ENCODE measurements at regions not wholly inside any gene's neighbourhood (a gene's known extent, or its start where the extent isn't known, plus 50 kb on each side); places are given as distances from the start of the nearest gene placed in this dataset.

GRCh38 chr18:60543646-60544045, 171.1 kb upstream of the MC4R start:
- Histone ChIP-seq H3K4me1 (ENCODE audit: insufficient read depth, poor library complexity, severe bottlenecking) (no peaks in the 10 kb centered on the region), H3K27me3 (ENCODE audit: insufficient read depth, poor library complexity, severe bottlenecking) (no peaks in the 10 kb centered on the region), H3K9me3 (ENCODE audit: severe bottlenecking) (no peaks in the 10 kb centered on the region), H3K36me3 (ENCODE audit: low read depth) (no peaks in the 10 kb centered on the region), H3K4me3 (ENCODE audit: severe bottlenecking) (no peak overlapping the region), H3K27ac (ENCODE audit: poor library complexity, severe bottlenecking) (no peak overlapping the region)
- TF ChIP-seq CTCF (IDR thresholded peaks at IDR 0.05; ENCODE audit: poor library complexity, severe bottlenecking), result no peak
- ATAC-seq (ENCODE audit: low read depth), result no peak
- DNase-seq (ENCODE audit: low spot score), result no peak

DNA sequence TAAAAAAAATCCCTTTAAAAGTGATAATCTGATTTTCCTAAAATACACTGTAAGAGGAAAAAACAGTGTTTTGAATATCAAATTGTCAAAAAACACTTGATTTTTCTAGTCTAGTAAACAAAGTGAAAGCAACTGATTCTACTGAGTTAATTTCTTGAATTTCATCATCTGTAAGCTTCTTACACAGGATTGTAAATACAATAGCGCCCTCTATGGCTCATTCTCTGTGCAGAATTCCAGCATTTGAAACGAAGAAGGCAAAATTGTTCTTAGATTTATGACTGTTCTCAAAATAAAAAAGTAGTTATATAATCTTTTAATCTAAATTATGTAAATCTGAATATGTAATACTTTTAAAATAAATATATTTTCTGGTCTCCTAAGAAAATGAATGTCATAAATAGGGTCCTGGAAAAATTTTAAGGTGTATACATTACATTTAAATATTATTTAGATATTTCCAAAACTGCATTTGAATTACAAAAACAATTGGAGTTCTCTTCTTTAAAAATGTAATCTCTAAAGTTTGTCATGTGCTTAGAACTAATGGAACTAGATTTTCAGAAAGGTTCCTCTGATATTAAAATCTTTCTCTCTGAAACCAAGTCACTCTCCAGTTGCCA, 176.9 kb upstream of the MC4R start:
- Histone ChIP-seq H3K9me3 (ENCODE audit: severe bottlenecking) (no peaks in the 10 kb centered on the region), H3K4me1 (ENCODE audit: insufficient read depth, poor library complexity, severe bottlenecking) (no peaks in the 10 kb centered on the region), H3K27ac (ENCODE audit: poor library complexity, severe bottlenecking) (no peak overlapping the region), H3K27me3 (ENCODE audit: insufficient read depth, poor library complexity, severe bottlenecking) (no peaks in the 10 kb centered on the region), H3K4me3 (ENCODE audit: severe bottlenecking) (no peak overlapping the region), H3K36me3 (ENCODE audit: low read depth) (no peaks in the 10 kb centered on the region)
- DNase-seq (ENCODE audit: low spot score) (no peak), ATAC-seq (ENCODE audit: low read depth) (no peak)
- TF ChIP-seq CTCF (IDR thresholded peaks at IDR 0.05; ENCODE audit: poor library complexity, severe bottlenecking), result peak; percentile 88

- DNase-seq (ENCODE audit: low spot score), result no peak
- Histone ChIP-seq H3K27ac (ENCODE audit: poor library complexity, severe bottlenecking) (no peak overlapping the region), H3K4me1 (ENCODE audit: insufficient read depth, poor library complexity, severe bottlenecking) (no peaks in the 10 kb centered on the region), H3K36me3 (ENCODE audit: low read depth) (no peaks in the 10 kb centered on the region), H3K9me3 (ENCODE audit: severe bottlenecking) (no peaks in the 10 kb centered on the region), H3K4me3 (ENCODE audit: severe bottlenecking) (no peak overlapping the region), H3K27me3 (ENCODE audit: insufficient read depth, poor library complexity, severe bottlenecking) (no peaks in the 10 kb centered on the region)
- no peak for ATAC-seq (ENCODE audit: low read depth)
- no peak for TF ChIP-seq CTCF (IDR thresholded peaks at IDR 0.05; ENCODE audit: poor library complexity, severe bottlenecking)
Measured at GRCh38 chr18:60552948-60553347, 180.4 kb upstream of the MC4R start.

GRCh38 chr18:60554967-60555366, 182.4 kb upstream of the MC4R start:
- H3K4me1 ChIP-seq (ENCODE audit: insufficient read depth, poor library complexity, severe bottlenecking), result no peaks in the 10 kb centered on the region
- H3K9me3 ChIP-seq (ENCODE audit: severe bottlenecking), result no peaks in the 10 kb centered on the region
- ATAC-seq (ENCODE audit: low read depth) (no peak), DNase-seq (ENCODE audit: low spot score) (no peak)
- no peak overlapping the region for H3K4me3 ChIP-seq (ENCODE audit: severe bottlenecking)
- no peaks in the 10 kb centered on the region for H3K27me3 ChIP-seq (ENCODE audit: insufficient read depth, poor library complexity, severe bottlenecking)
- H3K27ac ChIP-seq (ENCODE audit: poor library complexity, severe bottlenecking), result no peak overlapping the region
- no peaks in the 10 kb centered on the region for H3K36me3 ChIP-seq (ENCODE audit: low read depth)
- TF ChIP-seq CTCF (IDR thresholded peaks at IDR 0.05; ENCODE audit: poor library complexity, severe bottlenecking), result no peak

GRCh38 chr18:60555625-60556024, 183.1 kb upstream of the MC4R start:
- Histone ChIP-seq H3K36me3 (ENCODE audit: low read depth) (no peaks in the 10 kb centered on the region), H3K27me3 (ENCODE audit: insufficient read depth, poor library complexity, severe bottlenecking) (no peaks in the 10 kb centered on the region), H3K9me3 (ENCODE audit: severe bottlenecking) (no peaks in the 10 kb centered on the region), H3K27ac (ENCODE audit: poor library complexity, severe bottlenecking) (no peak overlapping the region), H3K4me1 (ENCODE audit: insufficient read depth, poor library complexity, severe bottlenecking) (no peaks in the 10 kb centered on the region), H3K4me3 (ENCODE audit: severe bottlenecking) (no peak overlapping the region)
- TF ChIP-seq CTCF (IDR thresholded peaks at IDR 0.05; ENCODE audit: poor library complexity, severe bottlenecking), result no peak
- ATAC-seq (ENCODE audit: low read depth) (no peak), DNase-seq (ENCODE audit: low spot score) (no peak)
